ENCODE measurements at regions not wholly inside any gene's neighbourhood (a gene's known extent, or its start where the extent isn't known, plus 50 kb on each side); places are given as distances from the start of the nearest gene placed in this dataset.

DNA sequence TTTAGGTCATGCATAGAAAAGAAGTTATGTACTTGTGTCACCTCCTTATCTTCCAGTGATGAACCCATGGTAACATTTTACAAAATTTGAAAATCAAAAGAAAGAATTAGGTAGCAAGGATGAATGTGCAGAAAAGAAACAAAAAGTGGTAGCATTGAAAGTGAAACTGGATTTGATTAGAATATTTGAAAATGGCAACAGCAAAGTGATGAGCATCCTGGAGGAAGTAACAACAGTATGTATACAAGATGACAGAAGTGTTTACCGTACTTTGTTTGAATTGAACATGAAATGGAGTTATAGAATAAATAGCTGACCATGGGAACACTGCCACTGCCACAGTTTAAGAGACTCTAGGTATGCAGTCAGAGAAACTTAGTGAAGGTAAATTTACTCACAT, 1313.1 kb downstream of the CDH11 start:
- Histone ChIP-seq H3K36me3 (no peaks in the 10 kb centered on the region), H3K9me3 (no peaks in the 10 kb centered on the region), H3K27me3 (no peaks in the 10 kb centered on the region), H3K27ac (no peak overlapping the region), H3K4me1 (no peaks in the 10 kb centered on the region), H3K4me3 (no peak overlapping the region)
- intact Hi-C loops (cut with DNase I): loop anchor here in 2 of 10 donors (10.0 kb wide), 2 partner anchors 64 to 736 kb away; no protein-coding TSS in a partner anchor
- WGBS, 4 donors: 86 to 97% (median 91%) methylated on average over 1 of the region's 1 CpG
- TF ChIP-seq, protein P1, sequence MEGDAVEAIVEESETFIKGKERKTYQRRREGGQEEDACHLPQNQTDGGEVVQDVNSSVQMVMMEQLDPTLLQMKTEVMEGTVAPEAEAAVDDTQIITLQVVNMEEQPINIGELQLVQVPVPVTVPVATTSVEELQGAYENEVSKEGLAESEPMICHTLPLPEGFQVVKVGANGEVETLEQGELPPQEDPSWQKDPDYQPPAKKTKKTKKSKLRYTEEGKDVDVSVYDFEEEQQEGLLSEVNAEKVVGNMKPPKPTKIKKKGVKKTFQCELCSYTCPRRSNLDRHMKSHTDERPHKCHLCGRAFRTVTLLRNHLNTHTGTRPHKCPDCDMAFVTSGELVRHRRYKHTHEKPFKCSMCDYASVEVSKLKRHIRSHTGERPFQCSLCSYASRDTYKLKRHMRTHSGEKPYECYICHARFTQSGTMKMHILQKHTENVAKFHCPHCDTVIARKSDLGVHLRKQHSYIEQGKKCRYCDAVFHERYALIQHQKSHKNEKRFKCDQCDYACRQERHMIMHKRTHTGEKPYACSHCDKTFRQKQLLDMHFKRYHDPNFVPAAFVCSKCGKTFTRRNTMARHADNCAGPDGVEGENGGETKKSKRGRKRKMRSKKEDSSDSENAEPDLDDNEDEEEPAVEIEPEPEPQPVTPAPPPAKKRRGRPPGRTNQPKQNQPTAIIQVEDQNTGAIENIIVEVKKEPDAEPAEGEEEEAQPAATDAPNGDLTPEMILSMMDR (IDR thresholded peaks at IDR 0.05): no peak
- no peak for DNase-seq
- ATAC-seq: no peak

DNA sequence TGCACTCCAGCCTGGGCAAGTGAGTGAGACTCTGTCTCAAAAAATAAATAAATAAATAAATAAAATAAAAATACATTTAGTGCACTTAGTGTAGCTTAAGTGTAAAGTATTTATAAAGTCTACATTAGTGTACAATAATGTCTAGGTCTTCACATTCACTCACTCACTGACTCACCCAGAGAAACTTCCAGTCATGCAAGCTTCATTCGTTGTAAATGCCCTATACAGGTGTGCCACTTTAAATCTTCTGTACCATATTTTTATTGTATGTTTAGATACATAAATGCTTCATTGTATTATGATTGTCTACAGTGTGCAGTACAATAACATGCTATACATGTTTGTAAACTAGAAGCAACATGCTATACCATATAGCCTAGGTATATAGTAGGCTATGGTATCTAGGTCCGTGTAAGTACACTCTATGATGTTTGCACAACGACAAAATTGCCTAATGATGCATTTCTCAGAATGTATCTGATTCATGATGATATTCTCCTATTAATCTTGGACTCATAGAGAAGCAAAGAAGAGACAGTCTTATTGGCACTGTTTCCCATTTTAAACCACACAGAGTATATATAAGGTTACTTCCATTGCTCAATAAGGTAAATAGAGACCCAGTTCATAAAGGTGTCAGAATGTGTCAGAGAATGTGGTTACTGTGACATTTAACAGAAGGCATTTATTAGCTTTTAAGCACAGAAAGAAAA, 1314.9 kb downstream of the CDH11 start:
- Histone ChIP-seq H3K4me3 (no peak overlapping the region), H3K36me3 (no peaks in the 10 kb centered on the region), H3K27me3 (no peaks in the 10 kb centered on the region), H3K4me1 (no peaks in the 10 kb centered on the region), H3K27ac (no peak overlapping the region), H3K9me3 (no peaks in the 10 kb centered on the region)
- ATAC-seq (no peak), DNase-seq (no peak)
- no peak for TF ChIP-seq POLR2A (IDR thresholded peaks at IDR 0.05)
- TF ChIP-seq, protein P1 (IDR thresholded peaks at IDR 0.05): no peak
- intact Hi-C loops (cut with DNase I): loop anchor here in 2 of 10 donors (10.0 kb wide), 2 partner anchors 62 to 738 kb away; no protein-coding TSS in a partner anchor
- WGBS, 4 donors: 81 to 95% (median 85%) methylated on average over 3 of the region's 3 CpGs

DNA sequence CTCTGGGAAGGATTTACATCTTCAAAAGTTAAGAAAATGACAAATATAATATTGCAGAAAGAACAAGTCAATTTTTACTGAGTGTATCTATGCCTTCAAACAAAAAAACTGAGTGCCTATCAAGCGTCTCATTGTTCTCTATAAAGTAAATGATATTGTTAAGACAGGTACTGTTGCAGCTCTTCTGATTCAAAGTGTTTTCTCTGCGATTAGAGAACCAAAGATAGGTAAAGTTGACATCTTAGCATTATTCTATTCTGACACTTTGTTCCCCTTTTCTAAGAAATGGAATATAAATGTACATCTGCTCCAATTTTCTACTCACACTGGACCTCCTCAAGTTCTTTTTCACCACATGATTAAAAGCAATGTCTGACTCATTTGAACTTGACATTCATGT, 1317.7 kb downstream of the CDH11 start:
- H3K27ac ChIP-seq: no peak overlapping the region
- peaks cover 0 to 12% (median 6%) of the 10 kb centered on the region in 12 donors for H3K9me3 ChIP-seq
- no peak overlapping the region for H3K4me3 ChIP-seq
- DNase-seq (no peak), ATAC-seq (no peak)
- no peaks in the 10 kb centered on the region for H3K27me3 ChIP-seq
- WGBS, 4 donors: 74 to 83% (median 78%) methylated on average over 2 of the region's 2 CpGs
- H3K4me1 ChIP-seq: no peaks in the 10 kb centered on the region
- no peak for TF ChIP-seq POLR2A (IDR thresholded peaks at IDR 0.05)
- TF ChIP-seq, protein P1 (IDR thresholded peaks at IDR 0.05): no peak
- no peaks in the 10 kb centered on the region for H3K36me3 ChIP-seq
- intact Hi-C loops (cut with DNase I): loop anchor here in 2 of 10 donors (10.0 kb wide), 2 partner anchors 59 to 741 kb away; no protein-coding TSS in a partner anchor

DNA sequence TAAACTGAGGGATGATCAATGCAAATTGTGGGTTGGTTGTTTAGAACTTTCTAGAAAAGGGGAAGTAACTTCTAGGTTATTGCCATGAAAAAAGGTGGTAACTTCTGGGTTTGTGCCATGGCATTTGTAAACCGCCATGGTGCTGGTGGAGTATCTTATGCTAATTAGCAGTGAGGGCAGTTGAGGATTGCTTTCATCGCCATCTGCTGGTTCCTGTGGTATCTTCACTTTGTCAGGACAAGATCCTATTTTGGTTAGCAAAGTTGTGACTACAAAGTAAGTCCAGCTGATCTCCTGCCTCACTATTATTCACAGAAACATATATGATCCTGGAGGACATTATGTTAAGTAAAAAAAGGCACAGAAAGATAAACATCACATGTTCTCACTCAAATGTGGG, 1332.3 kb downstream of the CDH11 start:
- TF ChIP-seq, protein P1 (IDR thresholded peaks at IDR 0.05): peak in 3 of 12 donors; percentile 10 to 24 (median 15)
- no peak for TF ChIP-seq POLR2A (IDR thresholded peaks at IDR 0.05)
- peaks cover 0 to 22% (median 7%) of the 10 kb centered on the region in 12 donors for H3K9me3 ChIP-seq
- H3K36me3 ChIP-seq: no peaks in the 10 kb centered on the region
- H3K4me1 ChIP-seq: peaks cover 0 to 5% (median 0%) of the 10 kb centered on the region in 12 donors
- H3K27ac ChIP-seq: no peak overlapping the region
- DNase-seq (no peak), ATAC-seq (no peak)
- intact Hi-C loops (cut with DNase I): no loop called here
- 77 to 90% (median 86%) methylated on average over 2 of the region's 2 CpGs for WGBS, 4 donors
- no peak overlapping the region for H3K4me3 ChIP-seq
- no peaks in the 10 kb centered on the region for H3K27me3 ChIP-seq
